ENCODE measurements at regions not wholly inside any gene's neighbourhood (a gene's known extent, or its start where the extent isn't known, plus 50 kb on each side); places are given as distances from the start of the nearest gene placed in this dataset.
"Not testable (repeated sequence)": the region's sequence is repeated elsewhere in the genome, so short reads cannot be mapped to it uniquely, and the experiment has no call there.

GRCh38 chr2:185477452-185477851 lies 261.2 kb upstream of the FSIP2 start:
- TF ChIP-seq GATA1 (IDR thresholded peaks at IDR 0.05; ENCODE audit: low read depth, low read length) (no peak), POLR2A (IDR thresholded peaks at IDR 0.05; ENCODE audit: low read length) (no peak)
- no peak for DNase-seq

- TF ChIP-seq POLR2A (IDR thresholded peaks at IDR 0.05; ENCODE audit: low read length) = no peak
- TF ChIP-seq GATA1 (IDR thresholded peaks at IDR 0.05; ENCODE audit: low read depth, low read length) = no peak
- DNase-seq = no peak
Observed at GRCh38 chr2:185484602-185485001, 254.0 kb upstream of the FSIP2 start.

DNA sequence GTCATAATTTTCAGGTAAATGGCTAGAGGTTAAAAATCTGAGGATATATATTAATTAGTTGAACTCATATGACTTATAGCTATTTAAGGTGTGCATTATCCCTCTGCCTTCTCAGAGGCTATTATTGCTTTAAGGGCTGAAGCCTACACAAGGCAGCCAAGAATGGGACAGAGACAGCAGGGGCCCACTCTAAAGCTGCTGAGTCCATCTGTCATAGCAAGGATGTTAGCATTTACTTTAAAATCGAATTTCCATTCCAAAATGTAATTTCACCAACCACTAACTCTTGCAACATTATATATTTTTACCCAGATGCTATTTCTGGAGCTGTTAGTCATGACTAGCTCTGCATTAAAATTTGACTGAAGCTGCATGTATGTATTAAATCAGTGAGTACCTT lies 236.3 kb upstream of the FSIP2 start:
- TF ChIP-seq GATA1 (IDR thresholded peaks at IDR 0.05; ENCODE audit: low read depth, low read length) = no peak
- TF ChIP-seq POLR2A (IDR thresholded peaks at IDR 0.05; ENCODE audit: low read length) = no peak
- no peak for DNase-seq

- TF ChIP-seq GATA1 (IDR thresholded peaks at IDR 0.05; ENCODE audit: low read depth, low read length) (no peak), POLR2A (IDR thresholded peaks at IDR 0.05; ENCODE audit: low read length) (no peak)
- DNase-seq = no peak
Observed at GRCh38 chr2:185507719-185508118, 230.9 kb upstream of the FSIP2 start.

DNA sequence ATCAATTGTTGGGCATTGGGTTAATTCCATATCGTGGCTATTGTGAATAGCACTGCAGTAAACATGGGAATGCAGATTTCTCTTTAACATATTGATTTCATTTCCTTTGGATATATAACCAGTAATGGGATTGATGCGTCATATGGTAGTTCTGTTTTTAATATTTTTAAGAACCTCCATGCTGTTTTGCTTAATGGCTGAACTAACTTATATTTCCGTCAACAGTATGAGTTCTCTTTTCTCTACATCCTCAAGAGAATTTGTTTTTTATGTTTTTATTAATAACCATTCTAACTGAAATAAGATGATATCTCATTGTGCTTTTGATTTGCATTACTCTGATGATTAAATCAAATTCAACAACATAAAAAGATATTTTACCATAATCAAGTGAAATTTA lies 228.5 kb upstream of the FSIP2 start:
- TF ChIP-seq POLR2A (IDR thresholded peaks at IDR 0.05; ENCODE audit: low read length) (no peak), GATA1 (IDR thresholded peaks at IDR 0.05; ENCODE audit: low read depth, low read length) (no peak)
- DNase-seq = no peak

DNA sequence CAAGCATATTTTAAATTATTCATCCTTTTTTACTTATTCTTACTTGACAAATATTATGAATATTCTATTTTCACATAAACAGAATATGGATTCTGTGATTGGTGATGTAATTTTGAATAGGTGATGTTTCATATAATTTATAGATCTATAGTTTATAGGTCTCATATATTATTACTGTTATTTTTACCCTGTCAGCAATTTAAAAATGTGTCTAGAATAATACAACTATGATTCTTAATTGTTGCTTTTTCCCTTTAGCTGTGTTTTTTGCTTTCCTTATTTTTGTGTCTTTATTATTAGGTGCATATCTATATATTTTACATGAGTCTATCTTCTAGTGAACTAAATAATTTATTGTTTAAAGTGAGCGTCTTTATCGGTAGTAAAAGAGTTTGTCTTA lies 226.7 kb upstream of the FSIP2 start:
- no peak for TF ChIP-seq GATA1 (IDR thresholded peaks at IDR 0.05; ENCODE audit: low read depth, low read length)
- no peak for TF ChIP-seq POLR2A (IDR thresholded peaks at IDR 0.05; ENCODE audit: low read length)
- DNase-seq = no peak

GRCh38 chr2:185522472-185522871 lies 216.1 kb upstream of the FSIP2 start:
- TF ChIP-seq POLR2A (IDR thresholded peaks at IDR 0.05; ENCODE audit: low read length) (no peak), GATA1 (IDR thresholded peaks at IDR 0.05; ENCODE audit: low read depth, low read length) (no peak)
- peak in 1 of 2 experiments; percentile 5 for DNase-seq

- not testable (repeated sequence) for DNase-seq
Observed at GRCh38 chr2:185524242-185524641, 214.4 kb upstream of the FSIP2 start.

DNA sequence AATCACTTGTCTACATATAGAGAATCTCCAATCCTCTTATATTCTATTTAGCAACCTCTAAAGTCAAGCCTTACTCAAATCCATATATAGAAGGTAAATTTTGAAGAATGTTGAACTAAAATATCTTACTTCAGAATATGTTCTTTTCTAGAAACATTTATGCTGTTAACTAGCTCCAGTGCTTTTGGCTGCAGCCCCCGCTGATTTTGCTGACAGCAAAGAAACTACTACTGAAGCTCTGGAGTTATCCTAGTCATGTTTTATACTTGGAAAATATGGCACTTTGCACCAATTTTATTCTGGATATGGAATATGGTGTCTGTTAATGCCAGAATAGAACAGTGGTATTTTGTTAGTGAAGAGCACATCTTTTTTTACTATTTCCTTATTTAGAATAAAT lies 212.4 kb upstream of the FSIP2 start:
- TF ChIP-seq GATA1 (IDR thresholded peaks at IDR 0.05; ENCODE audit: low read depth, low read length) = no peak
- TF ChIP-seq POLR2A (IDR thresholded peaks at IDR 0.05; ENCODE audit: low read length) = no peak
- no peak for DNase-seq

DNA sequence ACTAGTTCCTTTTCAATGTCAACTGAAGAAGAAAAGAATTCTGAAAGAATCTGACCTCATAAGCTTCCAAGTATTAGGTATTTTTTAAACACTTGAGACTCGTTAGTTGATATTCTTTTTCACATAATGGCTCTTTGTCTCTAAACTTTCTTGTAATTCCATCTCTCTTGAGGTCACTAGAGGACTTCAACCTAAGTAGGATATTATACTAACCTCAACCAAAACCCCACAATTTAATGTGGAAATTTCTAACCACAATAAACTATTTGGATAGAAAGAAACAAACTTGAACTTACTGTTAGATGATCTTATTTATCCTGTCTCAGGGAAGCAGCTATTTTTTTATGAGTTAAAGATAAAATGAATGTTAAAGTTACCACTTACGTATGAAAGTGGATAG lies 206.9 kb upstream of the FSIP2 start:
- TF ChIP-seq POLR2A (IDR thresholded peaks at IDR 0.05; ENCODE audit: low read length) (no peak), GATA1 (IDR thresholded peaks at IDR 0.05; ENCODE audit: low read depth, low read length) (no peak)
- DNase-seq = no peak

GRCh38 chr2:185537689-185538088 lies 200.9 kb upstream of the FSIP2 start:
- TF ChIP-seq GATA1 (IDR thresholded peaks at IDR 0.05; ENCODE audit: low read depth, low read length) (no peak), POLR2A (IDR thresholded peaks at IDR 0.05; ENCODE audit: low read length) (no peak)
- DNase-seq = no peak

GRCh38 chr2:185567196-185567595 lies 171.4 kb upstream of the FSIP2 start:
- TF ChIP-seq POLR2A (IDR thresholded peaks at IDR 0.05; ENCODE audit: low read length) (no peak), GATA1 (IDR thresholded peaks at IDR 0.05; ENCODE audit: low read depth, low read length) (no peak)
- no peak for DNase-seq

DNA sequence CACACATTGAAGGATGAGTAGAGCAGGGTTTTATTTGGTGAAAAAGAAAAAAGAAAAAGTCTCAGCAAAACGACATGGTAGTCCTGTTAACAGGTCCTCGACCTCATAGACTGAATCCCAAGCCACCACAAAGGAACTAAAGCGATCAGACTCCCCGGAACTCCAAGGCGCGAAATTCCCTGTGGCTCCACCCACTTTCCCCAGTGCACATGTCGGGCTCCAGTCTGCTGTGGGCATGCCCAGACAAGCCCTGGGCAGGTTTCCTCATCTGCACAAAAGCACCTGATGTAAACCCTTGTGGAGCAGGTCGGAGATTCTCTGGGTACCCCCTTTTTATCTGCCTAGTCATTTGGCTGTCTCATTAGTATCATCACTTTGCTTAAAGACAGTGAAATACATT lies 170.7 kb upstream of the FSIP2 start:
- TF ChIP-seq GATA1 (IDR thresholded peaks at IDR 0.05; ENCODE audit: low read depth, low read length) (no peak), POLR2A (IDR thresholded peaks at IDR 0.05; ENCODE audit: low read length) (no peak)
- DNase-seq = peak in 1 of 2 experiments; percentile 3

GRCh38 chr2:185578322-185578721 lies 160.3 kb upstream of the FSIP2 start:
- no peak for DNase-seq
- no peak for TF ChIP-seq POLR2A (IDR thresholded peaks at IDR 0.05; ENCODE audit: low read length)
- no peak for TF ChIP-seq GATA1 (IDR thresholded peaks at IDR 0.05; ENCODE audit: low read depth, low read length)

- DNase-seq = no peak
- TF ChIP-seq POLR2A (IDR thresholded peaks at IDR 0.05; ENCODE audit: low read length) (no peak), GATA1 (IDR thresholded peaks at IDR 0.05; ENCODE audit: low read depth, low read length) (no peak)
Observed at GRCh38 chr2:185583058-185583816, 155.4 kb upstream of the FSIP2 start.

- not testable (repeated sequence) for DNase-seq
Observed at GRCh38 chr2:185585165-185585564, 153.4 kb upstream of the FSIP2 start.

DNA sequence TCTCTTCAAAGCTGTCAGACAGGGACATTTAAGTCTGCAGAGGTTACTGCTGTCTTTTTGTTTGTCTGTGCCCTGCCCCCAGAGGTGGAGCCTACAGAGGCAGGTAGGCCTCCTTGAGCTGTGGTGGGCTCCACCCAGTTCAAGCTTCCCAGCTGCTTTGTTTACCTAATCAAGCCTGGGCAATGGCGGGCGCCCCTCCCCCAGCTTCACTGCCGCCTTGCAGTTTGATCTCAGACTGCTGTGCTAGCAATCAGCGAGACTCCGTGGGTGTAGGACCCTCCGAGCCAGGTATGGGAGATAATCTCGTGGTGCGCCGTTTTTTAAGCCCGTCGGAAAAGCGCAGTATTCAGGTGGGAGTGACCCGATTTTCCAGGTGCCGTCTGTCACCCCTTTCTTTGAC lies 147.3 kb upstream of the FSIP2 start:
- DNase-seq = not testable (repeated sequence)
